Right renal pelvis (tissue), 4 donors: ENCODE measurements at regions not wholly inside any gene's neighbourhood (a gene's known extent, or its start where the extent isn't known, plus 50 kb on each side); places are given as distances from the start of the nearest gene placed in this dataset.

Experiments used
- DNase-seq, 4 donors: peaks; one replicate each; pipeline ENCODE4 v3.0.0-alpha.2; 2013; ENCODE audit warnings: low read depth in 4 of 4, low spot score in 3 of 4, missing footprints in 1 of 4

GRCh38 chr13:26942184-26942583 lies 181.6 kb upstream of the GPR12 start:
- no peak for DNase-seq

- DNase-seq = no peak
Observed at GRCh38 chr13:26941345-26942174, 181.0 kb upstream of the GPR12 start.

GRCh38 chr13:26934096-26934495 lies 173.5 kb upstream of the GPR12 start:
- DNase-seq = no peak

GRCh38 chr13:26932465-26932864 lies 171.9 kb upstream of the GPR12 start:
- DNase-seq = no peak

GRCh38 chr13:26929971-26930730 lies 169.6 kb upstream of the GPR12 start:
- peak; percentile 43 to 60 (median 54) for DNase-seq

- DNase-seq = no peak
Observed at GRCh38 chr13:26927511-26927910, 166.9 kb upstream of the GPR12 start.

GRCh38 chr13:26926371-26926770 lies 165.8 kb upstream of the GPR12 start:
- no peak for DNase-seq

GRCh38 chr13:26923824-26924605 lies 163.4 kb upstream of the GPR12 start:
- DNase-seq = peak; percentile 20 to 43 (median 34)

- no peak for DNase-seq
Observed at GRCh38 chr13:26921918-26922317, 161.3 kb upstream of the GPR12 start.

- DNase-seq = no peak
Observed at GRCh38 chr13:26920614-26921355, 160.2 kb upstream of the GPR12 start.

GRCh38 chr13:26919732-26920131 lies 159.1 kb upstream of the GPR12 start:
- no peak for DNase-seq

- no peak for DNase-seq
Observed at GRCh38 chr13:26919311-26919710, 158.7 kb upstream of the GPR12 start.

GRCh38 chr13:26914624-26915023 lies 154.0 kb upstream of the GPR12 start:
- no peak for DNase-seq

- no peak for DNase-seq
Observed at GRCh38 chr13:26914148-26914547, 153.6 kb upstream of the GPR12 start.

GRCh38 chr13:26910754-26911465 lies 150.3 kb upstream of the GPR12 start:
- no peak for DNase-seq

- DNase-seq = no peak
Observed at GRCh38 chr13:26909477-26909876, 148.9 kb upstream of the GPR12 start.

GRCh38 chr13:26908126-26908525 lies 147.5 kb upstream of the GPR12 start:
- no peak for DNase-seq

- no peak for DNase-seq
Observed at GRCh38 chr13:26899202-26899601, 138.6 kb upstream of the GPR12 start.

- no peak for DNase-seq
Observed at GRCh38 chr13:26897706-26898550, 137.3 kb upstream of the GPR12 start.
